OCI-LY1 (cell line): ENCODE measurements at regions not wholly inside any gene's neighbourhood (a gene's known extent, or its start where the extent isn't known, plus 50 kb on each side); places are given as distances from the start of the nearest gene placed in this dataset.
"Not testable (repeated sequence)": the region's sequence is repeated elsewhere in the genome, so short reads cannot be mapped to it uniquely, and the experiment has no call there.

Experiments
- H2AFZ ChIP-seq: fragments of 200-600 bp; sonication (generic), shearing (Covaris generic); 2 replicates; pipeline ENCODE4 v1.6.0; 2014; ENCODE audit warnings: antibody characterized with exemption, mild to moderate bottlenecking, low read length
- H3F3A ChIP-seq: fragments of 200-600 bp; sonication (generic), shearing (Covaris generic); 2 replicates; pipeline ENCODE4 v1.6.0; 2014; ENCODE audit warnings: mild to moderate bottlenecking, antibody characterized with exemption, low read length, moderate library complexity; ENCODE audit not compliant: insufficient read depth
- H3K27ac ChIP-seq: fragments of 200-600 bp; sonication (generic); 2 replicates; pipeline ENCODE4 v1.5.1; 2014; ENCODE audit warnings: low read length, mixed run types, mild to moderate bottlenecking, low read depth; ENCODE audit not compliant: poor library complexity, severe bottlenecking
- H3K27me3 ChIP-seq: fragments of 200-600 bp; sonication (generic); 2 replicates; pipeline ENCODE4 v1.6.0; 2014; ENCODE audit warnings: antibody characterized with exemption, mild to moderate bottlenecking, low read length, moderate library complexity; ENCODE audit not compliant: insufficient read depth
- H3K36me3 ChIP-seq: fragments of 200-600 bp; sonication (generic); 2 replicates; pipeline ENCODE4 v1.6.1; 2014; ENCODE audit warnings: mild to moderate bottlenecking, antibody characterized with exemption, low read length, moderate library complexity, mixed read lengths; ENCODE audit not compliant: insufficient read depth
- H3K4me1 ChIP-seq: fragments of 200-600 bp; sonication (generic); 2 replicates; pipeline ENCODE4 v1.5.1; 2014; ENCODE audit warnings: mild to moderate bottlenecking, low read length, moderate library complexity; ENCODE audit not compliant: insufficient read depth, severe bottlenecking
- H3K4me2 ChIP-seq: fragments of 200-600 bp; sonication (generic), shearing (Covaris generic); 2 replicates; pipeline ENCODE4 v1.6.1; 2014; ENCODE audit warnings: low read length
- H3K4me3 ChIP-seq: fragments of 200-600 bp; sonication (generic); 2 replicates; pipeline ENCODE4 v1.5.1; 2014; ENCODE audit warnings: low read length, low read depth, mild to moderate bottlenecking, mixed read lengths; ENCODE audit not compliant: poor library complexity, severe bottlenecking
- H3K79me2 ChIP-seq: fragments of 200-600 bp; shearing (Covaris generic); 2 replicates; pipeline ENCODE4 v1.6.1; 2016; ENCODE audit warnings: mixed run types, low read length, mixed read lengths; ENCODE audit not compliant: insufficient read depth
- H3K9ac ChIP-seq: fragments of 200-600 bp; sonication (generic), shearing (Covaris generic); 2 replicates; pipeline ENCODE4 v1.6.1; 2014; ENCODE audit warnings: mild to moderate bottlenecking, low read length, mixed read lengths
- H3K9me2 ChIP-seq: fragments of 200-600 bp; sonication (generic), shearing (Covaris generic); 2 replicates; pipeline ENCODE4 v1.6.1; 2014; ENCODE audit warnings: low read depth, mild to moderate bottlenecking, low read length, mixed read lengths
- H3K9me3 ChIP-seq: fragments of 200-600 bp; shearing (Covaris generic); 2 replicates; pipeline ENCODE4 v1.6.1; 2014; ENCODE audit warnings: low read length, mixed read lengths
- H4K20me1 ChIP-seq: fragments of 200-600 bp; sonication (generic), shearing (Covaris generic); 2 replicates; pipeline ENCODE4 v1.6.0; 2016; ENCODE audit warnings: mild to moderate bottlenecking, low read length; ENCODE audit not compliant: insufficient read depth
- EZH2 ChIP-seq: fragments of 200-600 bp; sonication (generic), shearing (Covaris generic); IDR thresholded peaks from 2 replicates; pipeline ENCODE4 v1.8.0; 2017; ENCODE audit warnings: borderline replicate concordance, mixed run types, mild to moderate bottlenecking, antibody characterized with exemption, low read length, moderate library complexity, mixed read lengths
- TF ChIP-seq, protein P1 (sequence below): fragments of 200-600 bp; sonication (generic), shearing (Covaris generic); IDR thresholded peaks from 2 replicates; pipeline ENCODE4 v1.5.1; 2017; ENCODE audit warnings: mild to moderate bottlenecking, antibody characterized with exemption, low read length, moderate library complexity, mixed read lengths

DNA sequence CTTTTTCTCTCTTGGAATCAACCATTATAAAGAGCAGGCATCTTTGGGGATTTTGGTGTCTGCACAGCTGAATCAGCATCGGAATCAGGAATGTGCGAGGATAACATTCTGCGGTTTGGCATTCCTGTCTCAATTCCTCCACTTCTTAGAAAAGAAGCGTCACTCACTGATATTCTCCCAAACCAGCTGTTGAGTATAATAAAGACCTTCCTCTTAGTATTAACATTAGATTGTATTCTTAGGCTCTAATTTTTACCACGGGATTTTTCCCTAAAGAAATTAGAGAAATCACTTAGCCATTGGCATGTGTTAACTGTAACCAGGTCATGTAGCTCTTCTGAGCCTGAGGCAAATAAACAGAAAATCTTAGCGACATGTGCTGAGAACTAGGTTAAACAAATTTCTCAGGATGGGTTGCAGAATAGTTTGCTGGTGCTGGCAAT is 128.7 kb downstream of the TMX1 start:
- Histone ChIP-seq H3K27me3 (no peaks in the 10 kb centered on the region), H3K4me2 (no peak overlapping the region), H3K79me2 (no peaks in the 10 kb centered on the region), H3K4me3 (no peak overlapping the region), H3K27ac (no peak overlapping the region), H4K20me1 (no peaks in the 10 kb centered on the region), H3K36me3 (no peaks in the 10 kb centered on the region), H3F3A (no peaks in the 10 kb centered on the region), H3K9ac (no peak overlapping the region), H3K4me1 (no peaks in the 10 kb centered on the region), H3K9me2 (no peaks in the 10 kb centered on the region), H3K9me3 (no peaks in the 10 kb centered on the region), H2AFZ (no peak overlapping the region)
- no peak for TF ChIP-seq EZH2
- TF ChIP-seq, protein P1, sequence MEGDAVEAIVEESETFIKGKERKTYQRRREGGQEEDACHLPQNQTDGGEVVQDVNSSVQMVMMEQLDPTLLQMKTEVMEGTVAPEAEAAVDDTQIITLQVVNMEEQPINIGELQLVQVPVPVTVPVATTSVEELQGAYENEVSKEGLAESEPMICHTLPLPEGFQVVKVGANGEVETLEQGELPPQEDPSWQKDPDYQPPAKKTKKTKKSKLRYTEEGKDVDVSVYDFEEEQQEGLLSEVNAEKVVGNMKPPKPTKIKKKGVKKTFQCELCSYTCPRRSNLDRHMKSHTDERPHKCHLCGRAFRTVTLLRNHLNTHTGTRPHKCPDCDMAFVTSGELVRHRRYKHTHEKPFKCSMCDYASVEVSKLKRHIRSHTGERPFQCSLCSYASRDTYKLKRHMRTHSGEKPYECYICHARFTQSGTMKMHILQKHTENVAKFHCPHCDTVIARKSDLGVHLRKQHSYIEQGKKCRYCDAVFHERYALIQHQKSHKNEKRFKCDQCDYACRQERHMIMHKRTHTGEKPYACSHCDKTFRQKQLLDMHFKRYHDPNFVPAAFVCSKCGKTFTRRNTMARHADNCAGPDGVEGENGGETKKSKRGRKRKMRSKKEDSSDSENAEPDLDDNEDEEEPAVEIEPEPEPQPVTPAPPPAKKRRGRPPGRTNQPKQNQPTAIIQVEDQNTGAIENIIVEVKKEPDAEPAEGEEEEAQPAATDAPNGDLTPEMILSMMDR = no peak

GRCh38 chr14:51369814-51370213 is 129.8 kb downstream of the TMX1 start:
- no peak overlapping the region for H2AFZ ChIP-seq
- no peaks in the 10 kb centered on the region for H3K4me1 ChIP-seq
- no peak for TF ChIP-seq EZH2
- TF ChIP-seq, protein P1 = peak; percentile 50; the same call in 1 of the 2 replicates
- H3K27me3 ChIP-seq = no peaks in the 10 kb centered on the region
- no peaks in the 10 kb centered on the region for H3F3A ChIP-seq
- no peaks in the 10 kb centered on the region for H4K20me1 ChIP-seq
- H3K9me2 ChIP-seq = no peaks in the 10 kb centered on the region
- H3K79me2 ChIP-seq = no peaks in the 10 kb centered on the region
- H3K36me3 ChIP-seq = no peaks in the 10 kb centered on the region
- no peak overlapping the region for H3K4me2 ChIP-seq
- H3K9me3 ChIP-seq = no peaks in the 10 kb centered on the region
- H3K9ac ChIP-seq = no peak overlapping the region
- H3K27ac ChIP-seq = no peak overlapping the region
- H3K4me3 ChIP-seq = no peak overlapping the region

- no peaks in the 10 kb centered on the region for H3K9me2 ChIP-seq
- no peak overlapping the region for H3K4me3 ChIP-seq
- no peak overlapping the region for H3K9ac ChIP-seq
- no peaks in the 10 kb centered on the region for H3K27me3 ChIP-seq
- H3K4me1 ChIP-seq = no peaks in the 10 kb centered on the region
- no peaks in the 10 kb centered on the region for H3K9me3 ChIP-seq
- no peaks in the 10 kb centered on the region for H3K79me2 ChIP-seq
- no peak overlapping the region for H3K27ac ChIP-seq
- H4K20me1 ChIP-seq = no peaks in the 10 kb centered on the region
- no peak for TF ChIP-seq EZH2
- TF ChIP-seq, protein P1 = no peak
- no peaks in the 10 kb centered on the region for H3K36me3 ChIP-seq
- H3F3A ChIP-seq = no peaks in the 10 kb centered on the region
- H3K4me2 ChIP-seq = no peak overlapping the region
- no peak overlapping the region for H2AFZ ChIP-seq
Measured at GRCh38 chr14:51370758-51371386, 130.8 kb downstream of the TMX1 start.

DNA sequence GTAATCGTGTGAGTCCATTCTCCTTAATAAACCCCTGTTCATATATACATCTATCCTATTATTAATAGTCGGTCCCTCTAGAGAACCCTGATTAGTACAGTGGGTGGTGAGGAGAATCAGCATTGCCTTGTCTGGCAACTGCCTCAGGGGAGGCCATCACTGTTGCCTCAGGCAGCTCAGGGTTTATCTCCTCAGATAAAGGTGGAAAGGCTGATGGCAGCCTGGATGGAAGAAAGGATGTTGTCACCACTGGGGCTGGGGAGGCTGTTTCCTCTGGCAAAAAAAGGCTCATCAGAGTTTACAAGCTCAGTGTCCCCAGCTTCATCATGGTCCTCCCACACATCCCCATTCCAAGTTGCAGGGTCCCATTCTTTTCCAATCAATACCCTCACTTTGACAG is 137.1 kb downstream of the TMX1 start:
- H3K9me3 ChIP-seq = not testable (repeated sequence)

More for the DNA sequence above, 137.1 kb downstream of the TMX1 start:
- not testable (repeated sequence) for H3K4me1 ChIP-seq, H3K9ac ChIP-seq, H3K4me2 ChIP-seq, H4K20me1 ChIP-seq, H3K9me2 ChIP-seq, H3K27ac ChIP-seq, H3F3A ChIP-seq, H3K79me2 ChIP-seq, H3K27me3 ChIP-seq, H3K36me3 ChIP-seq, H2AFZ ChIP-seq, H3K4me3 ChIP-seq
